ENCODE measurements at regions not wholly inside any gene's neighbourhood (a gene's known extent, or its start where the extent isn't known, plus 50 kb on each side); places are given as distances from the start of the nearest gene placed in this dataset.
"Not testable (repeated sequence)": the region's sequence is repeated elsewhere in the genome, so short reads cannot be mapped to it uniquely, and the experiment has no call there.

DNA sequence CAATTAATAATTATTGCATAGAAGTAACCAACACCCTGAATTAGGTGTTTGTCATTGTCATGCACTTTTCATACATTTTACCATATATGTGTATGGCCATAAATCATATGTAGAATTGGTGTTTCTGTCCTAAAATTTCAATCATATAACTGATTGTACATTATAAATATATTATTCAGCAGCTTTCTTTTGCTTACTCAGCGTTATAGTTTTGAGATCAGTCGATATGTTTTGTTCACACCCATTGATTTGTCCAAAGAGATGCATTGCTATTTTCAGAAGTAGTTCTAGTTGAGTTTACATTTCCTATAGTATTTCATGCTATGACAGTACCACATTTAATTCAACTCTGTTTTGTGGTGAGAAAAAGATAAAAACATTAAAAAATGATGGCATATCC is 50.5 kb upstream of the PARP4 start:
- H3K36me3 ChIP-seq (ENCODE audit: control insufficient read depth in 1 of 2, insufficient read depth in 2 of 2, low read length in 2 of 2): no peaks in the 10 kb centered on the region
- no peaks in the 10 kb centered on the region for H3K27me3 ChIP-seq (ENCODE audit: low read depth, low read length)
- no peaks in the 10 kb centered on the region for H3K4me1 ChIP-seq (ENCODE audit: control insufficient read depth in 1 of 2, insufficient read depth in 2 of 2, low read length in 2 of 2)
- no peaks in the 10 kb centered on the region for H3K9me3 ChIP-seq (ENCODE audit: control insufficient read depth in 1 of 2, low read length in 2 of 2)
- H3K4me3 ChIP-seq (ENCODE audit: low read depth in 1 of 2, low read length in 2 of 2): no peak overlapping the region
- H3K27ac ChIP-seq (ENCODE audit: low read length): no peak overlapping the region

DNA sequence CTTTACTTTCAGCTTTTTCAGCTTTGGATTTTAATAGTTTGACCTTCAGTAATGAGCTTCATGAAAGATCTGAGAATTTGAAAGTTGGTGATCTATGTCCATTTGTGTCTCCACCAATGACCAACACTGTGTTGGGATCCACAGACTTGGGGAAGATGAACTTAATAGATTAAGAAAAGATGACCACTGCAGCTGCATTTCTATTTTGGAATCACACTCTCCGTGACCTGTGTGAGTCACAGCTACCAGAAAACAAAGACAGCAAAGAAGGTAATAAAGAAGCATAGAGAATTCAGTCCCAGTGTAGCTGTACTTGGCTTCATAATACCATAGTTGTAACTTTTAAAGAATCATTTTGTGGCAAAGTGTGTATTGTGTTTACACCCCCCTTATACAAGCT is 51.4 kb upstream of the PARP4 start:
- H3K36me3 ChIP-seq (ENCODE audit: control insufficient read depth in 1 of 2, insufficient read depth in 2 of 2, low read length in 2 of 2); H3K9me3 ChIP-seq (ENCODE audit: control insufficient read depth in 1 of 2, low read length in 2 of 2); H3K4me1 ChIP-seq (ENCODE audit: control insufficient read depth in 1 of 2, insufficient read depth in 2 of 2, low read length in 2 of 2); H3K4me3 ChIP-seq (ENCODE audit: low read depth in 1 of 2, low read length in 2 of 2); H3K27ac ChIP-seq (ENCODE audit: low read length); H3K27me3 ChIP-seq (ENCODE audit: low read depth, low read length): not testable (repeated sequence)

DNA sequence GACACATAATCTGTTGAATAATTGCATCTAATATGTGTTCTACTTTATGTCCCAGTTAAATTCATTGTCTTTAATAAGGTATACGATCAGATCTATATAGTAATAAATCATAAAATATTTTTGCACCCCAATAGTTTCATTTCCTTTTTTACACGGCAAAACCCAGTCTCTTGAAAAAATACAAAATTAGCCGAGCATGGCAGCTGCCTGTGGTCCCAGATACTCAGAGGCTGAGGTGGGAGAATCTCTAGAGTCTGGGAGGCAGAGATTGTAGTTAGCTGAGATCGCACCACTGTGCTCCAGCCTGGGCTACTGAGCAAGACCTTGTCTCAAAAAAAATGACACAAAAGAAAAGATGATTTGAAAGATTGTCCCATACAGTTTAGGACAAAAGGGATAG is 52.3 kb upstream of the PARP4 start:
- no peak overlapping the region for H3K27ac ChIP-seq (ENCODE audit: low read length)
- no peak overlapping the region for H3K4me3 ChIP-seq (ENCODE audit: low read depth in 1 of 2, low read length in 2 of 2)
- H3K36me3 ChIP-seq (ENCODE audit: control insufficient read depth in 1 of 2, insufficient read depth in 2 of 2, low read length in 2 of 2): no peaks in the 10 kb centered on the region
- no peaks in the 10 kb centered on the region for H3K27me3 ChIP-seq (ENCODE audit: low read depth, low read length)
- no peaks in the 10 kb centered on the region for H3K9me3 ChIP-seq (ENCODE audit: control insufficient read depth in 1 of 2, low read length in 2 of 2)
- no peaks in the 10 kb centered on the region for H3K4me1 ChIP-seq (ENCODE audit: control insufficient read depth in 1 of 2, insufficient read depth in 2 of 2, low read length in 2 of 2)

DNA sequence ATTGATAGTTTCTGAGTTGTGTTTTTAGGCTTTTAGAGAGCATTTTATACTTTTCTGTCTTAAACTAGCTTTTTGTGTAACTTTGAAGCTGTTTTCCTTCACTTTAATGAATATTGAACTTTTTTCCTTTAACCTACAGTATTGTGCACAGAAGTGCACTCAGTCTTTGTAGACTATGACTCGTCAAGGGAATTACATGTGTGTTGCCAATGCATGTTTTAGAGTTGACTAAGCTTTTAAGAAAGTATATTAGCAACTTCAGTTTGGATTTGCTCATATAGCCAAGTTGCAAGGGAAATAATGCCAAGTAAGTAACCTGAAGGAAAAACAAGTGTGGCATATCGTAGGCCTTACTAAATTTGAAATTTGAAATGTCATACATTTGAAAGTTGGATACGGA is 55.0 kb upstream of the PARP4 start:
- H3K27ac ChIP-seq (ENCODE audit: low read length); H3K36me3 ChIP-seq (ENCODE audit: control insufficient read depth in 1 of 2, insufficient read depth in 2 of 2, low read length in 2 of 2); H3K4me3 ChIP-seq (ENCODE audit: low read depth in 1 of 2, low read length in 2 of 2); H3K9me3 ChIP-seq (ENCODE audit: control insufficient read depth in 1 of 2, low read length in 2 of 2); H3K4me1 ChIP-seq (ENCODE audit: control insufficient read depth in 1 of 2, insufficient read depth in 2 of 2, low read length in 2 of 2); H3K27me3 ChIP-seq (ENCODE audit: low read depth, low read length): not testable (repeated sequence)

DNA sequence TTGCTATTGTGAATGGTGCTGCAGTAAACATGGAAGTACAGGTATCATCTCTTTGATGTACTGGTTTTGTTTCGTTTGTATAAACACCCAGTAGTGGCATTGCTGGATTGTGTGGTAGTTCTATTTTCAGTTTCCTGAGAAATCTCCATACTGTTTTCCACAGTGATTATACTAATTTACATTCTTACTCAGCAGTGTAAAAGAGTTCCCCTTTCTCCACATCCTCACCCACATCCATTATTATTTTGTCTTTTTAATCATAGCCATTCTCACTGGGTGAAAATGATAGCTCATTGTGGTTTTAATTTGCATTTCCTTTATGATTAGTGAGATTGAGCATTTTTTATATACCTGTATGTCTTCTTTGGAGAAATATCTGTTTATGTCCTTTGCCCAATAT is 62.3 kb upstream of the PARP4 start:
- H3K36me3 ChIP-seq (ENCODE audit: control insufficient read depth in 1 of 2, insufficient read depth in 2 of 2, low read length in 2 of 2): no peaks in the 10 kb centered on the region
- H3K9me3 ChIP-seq (ENCODE audit: control insufficient read depth in 1 of 2, low read length in 2 of 2): peaks cover 0 to 5% of the 10 kb centered on the region in 2 donors
- H3K27me3 ChIP-seq (ENCODE audit: low read depth, low read length): no peaks in the 10 kb centered on the region
- no peak overlapping the region for H3K4me3 ChIP-seq (ENCODE audit: low read depth in 1 of 2, low read length in 2 of 2)
- no peak overlapping the region for H3K27ac ChIP-seq (ENCODE audit: low read length)
- H3K4me1 ChIP-seq (ENCODE audit: control insufficient read depth in 1 of 2, insufficient read depth in 2 of 2, low read length in 2 of 2): no peaks in the 10 kb centered on the region

DNA sequence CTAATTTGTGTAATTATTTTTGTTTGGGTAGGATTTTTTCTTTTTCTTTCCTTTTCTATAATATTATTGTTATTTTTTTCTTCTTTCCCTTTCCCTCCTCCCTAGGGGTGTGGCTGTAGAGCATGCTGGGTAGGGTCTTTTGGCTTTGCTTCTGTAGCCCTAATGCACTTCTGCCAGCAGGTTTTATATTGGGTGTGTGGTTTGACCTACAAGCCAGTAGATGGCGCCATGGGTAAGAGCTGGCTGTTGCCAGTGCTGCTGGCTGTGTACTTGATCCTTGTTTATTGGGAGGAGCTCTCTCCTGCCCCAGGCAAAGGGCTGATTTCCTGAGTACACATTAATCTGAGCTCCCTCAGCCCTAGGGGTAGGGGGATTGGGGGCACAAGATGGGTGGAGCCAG is 67.7 kb upstream of the PARP4 start:
- not testable (repeated sequence) for H3K27ac ChIP-seq (ENCODE audit: low read length); H3K4me3 ChIP-seq (ENCODE audit: low read depth in 1 of 2, low read length in 2 of 2); H3K36me3 ChIP-seq (ENCODE audit: control insufficient read depth in 1 of 2, insufficient read depth in 2 of 2, low read length in 2 of 2); H3K4me1 ChIP-seq (ENCODE audit: control insufficient read depth in 1 of 2, insufficient read depth in 2 of 2, low read length in 2 of 2); H3K9me3 ChIP-seq (ENCODE audit: control insufficient read depth in 1 of 2, low read length in 2 of 2); H3K27me3 ChIP-seq (ENCODE audit: low read depth, low read length)

DNA sequence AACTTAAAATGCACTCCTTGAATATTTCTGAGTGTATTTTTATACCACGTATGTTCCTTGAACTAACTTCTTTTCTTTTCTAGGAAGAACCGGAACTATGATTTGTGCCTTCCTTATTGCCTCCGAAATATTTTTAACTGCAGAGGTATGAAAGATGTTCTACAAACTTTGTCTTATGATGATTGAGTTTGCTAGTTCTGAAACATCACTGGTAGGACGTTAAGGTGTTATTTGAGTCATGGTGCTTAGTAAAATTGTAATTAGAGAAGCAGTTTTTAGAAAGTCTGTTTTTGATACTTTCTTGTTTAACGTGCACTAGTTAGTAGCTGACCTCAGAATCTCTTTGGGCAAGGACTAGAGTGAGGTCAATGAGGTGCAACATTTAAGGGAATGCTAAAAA is 69.0 kb upstream of the PARP4 start:
- not testable (repeated sequence) for H3K27me3 ChIP-seq (ENCODE audit: low read depth, low read length); H3K36me3 ChIP-seq (ENCODE audit: control insufficient read depth in 1 of 2, insufficient read depth in 2 of 2, low read length in 2 of 2)

DNA sequence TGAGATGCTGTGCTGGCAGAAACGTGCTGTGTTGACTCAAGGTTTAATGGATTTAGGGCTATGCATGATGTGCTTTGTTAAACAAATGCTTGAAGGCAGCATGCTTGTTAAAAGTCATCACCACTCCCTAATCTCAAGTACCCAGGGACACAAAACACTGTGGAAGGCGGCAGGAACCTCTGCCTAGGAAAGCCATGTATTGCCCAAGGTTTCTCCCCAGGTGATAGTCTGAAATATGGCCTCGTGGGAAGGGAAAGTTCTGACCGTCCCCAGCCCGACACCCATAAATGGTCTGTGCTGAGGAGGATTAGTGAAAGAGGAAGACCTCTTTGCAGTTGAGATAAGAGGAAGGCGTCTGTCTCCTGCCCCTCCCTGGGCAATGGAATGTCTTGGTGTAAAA is 79.1 kb upstream of the PARP4 start:
- not testable (repeated sequence) for H3K4me1 ChIP-seq (ENCODE audit: control insufficient read depth in 1 of 2, insufficient read depth in 2 of 2, low read length in 2 of 2); H3K4me3 ChIP-seq (ENCODE audit: low read depth in 1 of 2, low read length in 2 of 2); H3K27me3 ChIP-seq (ENCODE audit: low read depth, low read length); H3K27ac ChIP-seq (ENCODE audit: low read length); H3K36me3 ChIP-seq (ENCODE audit: control insufficient read depth in 1 of 2, insufficient read depth in 2 of 2, low read length in 2 of 2); H3K9me3 ChIP-seq (ENCODE audit: control insufficient read depth in 1 of 2, low read length in 2 of 2)

More for the DNA sequence above, 69.0 kb upstream of the PARP4 start:
- not testable (repeated sequence) for H3K9me3 ChIP-seq (ENCODE audit: control insufficient read depth in 1 of 2, low read length in 2 of 2); H3K4me3 ChIP-seq (ENCODE audit: low read depth in 1 of 2, low read length in 2 of 2); H3K27ac ChIP-seq (ENCODE audit: low read length); H3K4me1 ChIP-seq (ENCODE audit: control insufficient read depth in 1 of 2, insufficient read depth in 2 of 2, low read length in 2 of 2)

DNA sequence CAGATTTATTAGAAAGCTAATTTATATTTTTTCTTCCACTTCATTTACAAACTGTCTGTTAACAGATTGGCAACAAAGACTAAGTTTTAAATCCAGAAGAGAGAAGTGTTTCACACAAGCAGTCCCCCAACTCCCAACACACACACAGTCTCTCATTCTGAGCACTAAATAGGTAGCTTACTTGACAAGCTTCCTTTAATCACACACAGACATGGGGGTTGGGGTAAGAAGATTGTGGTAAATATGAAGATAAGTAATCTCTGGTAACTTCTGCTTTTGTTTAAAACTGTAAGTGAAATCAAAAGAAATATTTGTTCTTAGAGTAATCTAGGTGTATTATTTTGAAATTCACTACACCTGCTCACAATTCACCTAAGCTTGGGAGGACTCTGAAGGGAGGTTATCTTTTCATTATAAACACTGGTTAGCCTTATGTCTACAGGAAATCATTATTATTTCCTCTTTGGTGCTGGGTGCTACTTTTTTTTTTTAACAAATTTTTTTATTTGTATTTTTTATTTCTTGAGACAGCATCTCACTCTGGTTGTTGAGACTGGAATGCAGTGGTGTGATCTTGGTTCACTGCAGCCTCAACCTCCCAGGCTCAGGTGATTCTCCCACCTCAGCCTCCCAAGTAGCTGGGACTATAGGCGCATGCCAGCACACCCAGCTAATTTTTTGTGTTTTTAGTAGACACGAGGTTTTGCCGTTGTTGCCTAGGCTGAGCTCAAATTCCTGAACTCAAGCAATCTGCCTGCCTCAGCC is 82.1 kb upstream of the ATP12A start:
- H3K4me3 ChIP-seq (ENCODE audit: low read depth in 1 of 2, low read length in 2 of 2); H3K27me3 ChIP-seq (ENCODE audit: low read depth, low read length); H3K36me3 ChIP-seq (ENCODE audit: control insufficient read depth in 1 of 2, insufficient read depth in 2 of 2, low read length in 2 of 2); H3K9me3 ChIP-seq (ENCODE audit: control insufficient read depth in 1 of 2, low read length in 2 of 2); H3K27ac ChIP-seq (ENCODE audit: low read length); H3K4me1 ChIP-seq (ENCODE audit: control insufficient read depth in 1 of 2, insufficient read depth in 2 of 2, low read length in 2 of 2): not testable (repeated sequence)

DNA sequence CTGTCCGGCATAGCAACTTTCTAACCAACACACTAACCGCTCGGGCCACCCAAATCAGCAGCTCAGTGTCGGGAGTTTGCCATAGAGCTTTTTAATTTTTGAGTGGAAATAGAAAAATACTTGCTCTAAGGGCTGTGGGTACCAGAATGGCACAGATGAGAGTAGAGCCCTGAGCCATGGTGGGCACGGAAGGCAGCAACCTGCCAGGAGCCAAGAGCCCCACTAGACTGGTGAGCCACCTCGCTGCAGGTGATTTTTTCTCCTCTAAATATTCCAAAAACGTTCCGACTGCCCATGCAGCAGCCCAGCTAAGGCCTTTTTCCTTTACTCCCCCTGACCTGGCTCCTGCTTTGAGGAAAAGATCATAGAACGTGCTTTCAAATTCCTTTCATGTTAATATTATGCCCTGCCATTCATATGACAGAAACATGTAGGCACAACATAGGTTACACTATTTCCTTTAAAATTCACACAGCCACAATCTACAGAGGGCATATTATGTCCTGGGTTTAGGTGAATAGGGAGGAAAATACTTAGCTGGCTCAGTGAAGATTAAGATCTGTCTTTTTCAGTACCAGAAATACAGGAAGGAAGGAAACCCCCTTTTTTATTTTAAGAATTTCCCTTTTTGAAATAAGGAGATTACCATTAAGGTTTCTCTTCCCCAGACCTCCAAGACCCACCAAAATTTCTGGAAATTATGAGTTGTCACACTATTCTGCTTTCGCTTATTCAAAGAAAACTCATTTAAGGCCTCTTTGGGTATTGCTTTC is 81.0 kb upstream of the ATP12A start:
- not testable (repeated sequence) for H3K9me3 ChIP-seq (ENCODE audit: control insufficient read depth in 1 of 2, low read length in 2 of 2); H3K4me1 ChIP-seq (ENCODE audit: control insufficient read depth in 1 of 2, insufficient read depth in 2 of 2, low read length in 2 of 2); H3K27me3 ChIP-seq (ENCODE audit: low read depth, low read length); H3K4me3 ChIP-seq (ENCODE audit: low read depth in 1 of 2, low read length in 2 of 2); H3K36me3 ChIP-seq (ENCODE audit: control insufficient read depth in 1 of 2, insufficient read depth in 2 of 2, low read length in 2 of 2); H3K27ac ChIP-seq (ENCODE audit: low read length)

DNA sequence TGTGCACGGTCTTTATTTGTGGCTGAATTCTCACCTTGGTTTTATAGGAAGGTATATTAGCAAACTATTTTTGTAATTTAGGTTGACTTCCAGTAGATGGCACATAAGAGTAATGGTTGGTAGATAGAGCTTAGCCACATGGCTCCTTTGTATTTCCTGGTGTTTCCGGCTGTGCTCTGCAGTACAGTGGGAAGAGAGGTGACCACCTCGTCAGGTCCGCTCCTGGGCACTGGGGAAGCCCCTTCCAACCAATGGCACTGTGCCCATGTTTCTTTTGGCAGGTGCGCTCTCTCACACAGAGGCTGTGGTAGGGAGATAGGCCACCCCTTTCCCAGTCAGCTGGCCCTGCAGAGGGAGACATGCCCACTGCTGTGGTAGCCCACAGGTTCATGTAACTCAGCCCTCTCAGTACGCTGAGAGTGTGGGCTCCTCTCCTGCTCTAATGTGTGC is 74.3 kb upstream of the ATP12A start:
- Histone ChIP-seq H3K36me3 (ENCODE audit: control insufficient read depth in 1 of 2, insufficient read depth in 2 of 2, low read length in 2 of 2) (no peaks in the 10 kb centered on the region), H3K9me3 (ENCODE audit: control insufficient read depth in 1 of 2, low read length in 2 of 2) (peaks cover 0 to 12% of the 10 kb centered on the region in 2 donors), H3K4me3 (ENCODE audit: low read depth in 1 of 2, low read length in 2 of 2) (no peak overlapping the region), H3K4me1 (ENCODE audit: control insufficient read depth in 1 of 2, insufficient read depth in 2 of 2, low read length in 2 of 2) (no peaks in the 10 kb centered on the region), H3K27ac (ENCODE audit: low read length) (no peak overlapping the region), H3K27me3 (ENCODE audit: low read depth, low read length) (no peaks in the 10 kb centered on the region)

Measured in muscle layer of duodenum (tissue), 2 donors.